Spleen (tissue), 11 donors: ENCODE measurements at regions not wholly inside any gene's neighbourhood (a gene's known extent, or its start where the extent isn't known, plus 50 kb on each side); places are given as distances from the start of the nearest gene placed in this dataset.

Source experiments
- DNase-seq: peaks from one replicate; pipeline ENCODE4 v3.0.0-alpha.2; 2020
- H3K27ac ChIP-seq, 8 donors: fragments of 200-600 bp; sonication (generic) in 7 of 8; 1 replicate in 4 of 8; 2 replicates in 4 of 8; pipeline versions ENCODE4 v1.5.0 to v1.8.0; 2016 to 2021; ENCODE audit warnings: inconsistent platforms in 4 of 8, mild to moderate bottlenecking in 4 of 8, moderate library complexity in 1 of 8
- H3K27me3 ChIP-seq, 7 donors: fragments of 200-600 bp; sonication (generic) in 6 of 7; replicated peaks in 1 of 7; 1 replicate in 4 of 7; 2 replicates in 3 of 7; pipeline versions ENCODE4 v1.5.0 to v1.8.0; 2016 to 2021; ENCODE audit warnings: inconsistent platforms in 3 of 7, mild to moderate bottlenecking in 1 of 7
- H3K36me3 ChIP-seq, 6 donors: fragments of 200-600 bp; sonication (generic) in 5 of 6; 1 replicate in 4 of 6; 2 replicates in 2 of 6; pipeline versions ENCODE4 v1.5.0 to v1.8.0; 2016 to 2021; ENCODE audit warnings: inconsistent platforms in 2 of 6
- H3K4me1 ChIP-seq, 6 donors: fragments of 200-600 bp; sonication (generic) in 5 of 6; 1 replicate in 3 of 6; 2 replicates in 3 of 6; pipeline versions ENCODE4 v1.5.0 to v1.8.0; 2016 to 2021; ENCODE audit warnings: inconsistent platforms in 3 of 6
- H3K4me3 ChIP-seq, 8 donors: fragments of 200-600 bp; sonication (generic) in 7 of 8; 1 replicate in 4 of 8; 2 replicates in 4 of 8; pipeline versions ENCODE4 v1.5.0 to v1.8.0; 2016 to 2021; ENCODE audit warnings: inconsistent platforms in 4 of 8, mild to moderate bottlenecking in 4 of 8, moderate library complexity in 2 of 8
- H3K9me3 ChIP-seq, 8 donors: fragments of 200-600 bp; sonication (generic) in 7 of 8; 1 replicate in 4 of 8; 2 replicates in 4 of 8; pipeline versions ENCODE4 v1.5.0 to v1.8.0; 2016 to 2021; ENCODE audit warnings: inconsistent platforms in 4 of 8
- CTCF ChIP-seq, 11 experiments: fragments of 200-600 bp in 7 of 11; fragments of 450-650 bp in 4 of 11; sonication (generic) in 4 of 11; IDR thresholded peaks in 8 of 11; conservative IDR thresholded peaks in 3 of 11; 1 replicate in 7 of 11; 2 replicates in 4 of 11; pipeline versions ENCODE4 v1.4.0 to v1.8.0; 2016 to 2021; ENCODE audit warnings: antibody characterized with exemption in 11 of 11, inconsistent platforms in 4 of 11, mild to moderate bottlenecking in 1 of 11
- POLR2A ChIP-seq, 3 donors: fragments of 450-650 bp; IDR thresholded peaks; one replicate each; pipeline ENCODE4 v1.5.1; 2017; ENCODE audit warnings: antibody characterized with exemption in 3 of 3, mild to moderate bottlenecking in 1 of 3
- POLR2AphosphoS5 ChIP-seq, 3 donors: sonication (generic); formaldehyde crosslinking; IDR thresholded peaks; one replicate each; pipeline ENCODE4 v1.5.1; 2017; ENCODE audit warnings: antibody characterized with exemption in 3 of 3
- WGBS, 5 donors: extraction: QIAGEN DNeasy Blood & Tissue Kit in 3 of 5; methylation state at CpG; one replicate each; pipeline versions ENCODE4 v1.1.5 to v1.1.7; 2013 to 2018; 5-methylcytosine and 5-hydroxymethylcytosine counted together
- intact Hi-C: fragments of 100-400 bp; cut with DNase I; formaldehyde crosslinking; loops from one replicate; pipeline ENCODE4 v1.15.0; 2023; ENCODE audit warnings: low total_unique reads
- donor health status: healthy with polysubstance abuse.
- donor health status: DM: no; HTN: no; CAD: no; lungs with moderate emphysema.
- donor health status: DM: no; HTN: no; CAD: no.
- donor health status: Bipolar disorder and iron deficiency.
- donor health status: healthy.
- donor health status: DM: no; HTN: no; CAD: no.
- donor health status: DM: yes; HTN: yes; CAD: no.

- intact Hi-C loops, result loop anchor here (10.0 kb wide), 1 partner anchor 90 kb away; no protein-coding TSS in a partner anchor
- TF ChIP-seq POLR2A (IDR thresholded peaks at IDR 0.05), result no peak
- TF ChIP-seq CTCF (IDR thresholded peaks at IDR 0.05 in 8 of 11, conservative IDR thresholded peaks at IDR 0.05 in 3 of 11), result no peak
- no peak for TF ChIP-seq POLR2AphosphoS5 (IDR thresholded peaks at IDR 0.05)
- Histone ChIP-seq H3K27me3 (peaks cover 13 to 100% (median 97%) of the 10 kb centered on the region in 7 donors), H3K4me3 (peak overlapping the region in 7 of 8 donors; percentile 19 to 63 (median 32)), H3K9me3 (no peaks in the 10 kb centered on the region), H3K27ac (no peak overlapping the region), H3K36me3 (no peaks in the 10 kb centered on the region), H3K4me1 (peaks cover 35 to 75% (median 58%) of the 10 kb centered on the region in 6 donors)
- 1 to 3% (median 3%) methylated on average over 60 to 110 of the region's 110 CpGs for WGBS, 5 donors
- no peak for DNase-seq
Observed at GRCh38 chr7:155374276-155375252, 76.9 kb downstream of the INSIG1 start.

DNA sequence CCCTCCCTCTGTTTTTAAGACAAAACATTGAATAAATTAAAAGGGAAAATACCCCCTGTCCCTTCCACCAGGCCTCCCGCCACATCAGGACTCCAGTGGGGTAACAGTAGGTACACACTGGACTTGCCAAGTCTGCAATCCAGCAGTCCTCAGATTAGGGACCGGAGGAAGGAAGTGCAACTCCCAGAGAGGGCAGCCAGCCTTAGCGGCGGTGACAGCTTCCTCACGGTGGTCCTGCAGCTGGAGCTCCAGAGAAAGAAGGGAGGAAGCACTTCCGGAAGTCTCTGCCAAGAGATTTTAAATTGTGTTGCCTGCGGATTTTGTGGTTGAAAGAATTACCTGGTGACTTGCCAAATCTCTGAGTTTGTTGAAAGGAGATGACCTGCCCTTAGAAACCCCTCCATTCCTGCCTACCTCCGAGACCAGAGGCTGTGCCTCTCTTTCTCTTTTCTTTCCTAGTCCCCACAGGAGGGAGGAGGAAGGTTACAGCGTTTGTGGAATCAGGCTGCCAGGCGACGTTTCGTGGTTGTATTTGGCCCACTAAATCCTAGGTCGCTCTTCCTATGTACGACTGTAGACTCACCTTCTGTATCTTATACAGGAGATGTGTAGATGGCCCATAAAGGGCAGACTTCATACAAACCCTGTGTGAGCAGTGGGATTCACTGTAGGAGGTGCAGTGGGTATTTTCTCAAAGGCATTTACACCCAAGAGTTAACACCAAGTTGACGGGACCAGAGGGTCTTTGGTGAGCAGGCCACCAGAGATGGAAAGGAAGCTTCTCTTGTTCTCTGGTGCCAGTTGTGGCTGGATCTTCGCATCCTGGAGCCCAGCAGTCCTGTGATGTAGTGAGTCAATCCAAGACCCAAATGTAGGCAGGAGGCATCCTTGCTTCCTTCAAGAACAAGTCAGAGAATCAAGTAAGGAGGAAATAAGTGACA is 77.9 kb downstream of the INSIG1 start:
- TF ChIP-seq CTCF (IDR thresholded peaks at IDR 0.05 in 8 of 11, conservative IDR thresholded peaks at IDR 0.05 in 3 of 11), result no peak
- TF ChIP-seq POLR2A (IDR thresholded peaks at IDR 0.05), result no peak
- TF ChIP-seq POLR2AphosphoS5 (IDR thresholded peaks at IDR 0.05), result peak in 1 of 3 donors; percentile 11
- Histone ChIP-seq H3K27ac (no peak overlapping the region), H3K36me3 (no peaks in the 10 kb centered on the region), H3K27me3 (peaks cover 13 to 100% (median 98%) of the 10 kb centered on the region in 7 donors), H3K9me3 (no peaks in the 10 kb centered on the region), H3K4me3 (peak overlapping the region in 4 of 8 donors; percentile 24 to 63 (median 35)), H3K4me1 (peaks cover 35 to 86% (median 68%) of the 10 kb centered on the region in 6 donors)
- 2 to 7% (median 4%) methylated on average over 16 of the region's 16 CpGs for WGBS, 5 donors
- DNase-seq, result no peak
- intact Hi-C loops, result loop anchor here (10.0 kb wide), 1 partner anchor 89 kb away; no protein-coding TSS in a partner anchor

GRCh38 chr7:155377071-155377837 is 79.6 kb downstream of the INSIG1 start:
- DNase-seq, result no peak
- peak overlapping the region in 5 of 8 donors; percentile 8 to 52 (median 15) for H3K4me3 ChIP-seq
- no peaks in the 10 kb centered on the region for H3K36me3 ChIP-seq
- no peak overlapping the region for H3K27ac ChIP-seq
- 6 to 8% (median 7%) methylated on average over 13 of the region's 13 CpGs for WGBS, 5 donors
- intact Hi-C loops, result loop anchor here (10.0 kb wide), 1 partner anchor 88 kb away; no protein-coding TSS in a partner anchor
- peaks cover 38 to 90% (median 74%) of the 10 kb centered on the region in 6 donors for H3K4me1 ChIP-seq
- H3K27me3 ChIP-seq, result peaks cover 14 to 100% (median 100%) of the 10 kb centered on the region in 7 donors
- no peaks in the 10 kb centered on the region for H3K9me3 ChIP-seq
- TF ChIP-seq CTCF (IDR thresholded peaks at IDR 0.05 in 8 of 11, conservative IDR thresholded peaks at IDR 0.05 in 3 of 11) (no peak), POLR2AphosphoS5 (IDR thresholded peaks at IDR 0.05) (no peak), POLR2A (IDR thresholded peaks at IDR 0.05) (no peak)
